Astrocyte (in vitro differentiated cells and primary cell): ENCODE measurements at regions not wholly inside any gene's neighbourhood (a gene's known extent, or its start where the extent isn't known, plus 50 kb on each side); places are given as distances from the start of the nearest gene placed in this dataset.

Experiments
- CTCF ChIP-seq: IDR thresholded peaks from 2 replicates; pipeline ENCODE4 v1.5.1; 2011; ENCODE audit warnings: low read depth, mild to moderate bottlenecking, inconsistent platforms, low read length, moderate library complexity; ENCODE audit not compliant: insufficient read depth
- EZH2 ChIP-seq: IDR thresholded peaks from 2 replicates; pipeline ENCODE4 v1.6.1; 2012; ENCODE audit warnings: mild to moderate bottlenecking, low read length, inconsistent platforms; ENCODE audit not compliant: insufficient read depth

GRCh38 chr5:133703935-133704334 lies 91.6 kb upstream of the FSTL4 start:
- TF ChIP-seq CTCF (no peak), EZH2 (no peak)
